GM12875 (cell line): ENCODE measurements at regions not wholly inside any gene's neighbourhood (a gene's known extent, or its start where the extent isn't known, plus 50 kb on each side); places are given as distances from the start of the nearest gene placed in this dataset.

ENCODE experiments used
- H3K4me3 ChIP-seq: one replicate; pipeline ENCODE4 v1.5.1; 2011; ENCODE audit warnings: low read depth, low read length, control low read depth
- TF ChIP-seq, protein P1 (sequence below): IDR thresholded peaks from 2 replicates; pipeline ENCODE4 v1.5.1; 2011; ENCODE audit warnings: low read depth, mild to moderate bottlenecking, control low read depth, inconsistent platforms, low read length, moderate library complexity, borderline replicate concordance; ENCODE audit not compliant: insufficient read depth

DNA sequence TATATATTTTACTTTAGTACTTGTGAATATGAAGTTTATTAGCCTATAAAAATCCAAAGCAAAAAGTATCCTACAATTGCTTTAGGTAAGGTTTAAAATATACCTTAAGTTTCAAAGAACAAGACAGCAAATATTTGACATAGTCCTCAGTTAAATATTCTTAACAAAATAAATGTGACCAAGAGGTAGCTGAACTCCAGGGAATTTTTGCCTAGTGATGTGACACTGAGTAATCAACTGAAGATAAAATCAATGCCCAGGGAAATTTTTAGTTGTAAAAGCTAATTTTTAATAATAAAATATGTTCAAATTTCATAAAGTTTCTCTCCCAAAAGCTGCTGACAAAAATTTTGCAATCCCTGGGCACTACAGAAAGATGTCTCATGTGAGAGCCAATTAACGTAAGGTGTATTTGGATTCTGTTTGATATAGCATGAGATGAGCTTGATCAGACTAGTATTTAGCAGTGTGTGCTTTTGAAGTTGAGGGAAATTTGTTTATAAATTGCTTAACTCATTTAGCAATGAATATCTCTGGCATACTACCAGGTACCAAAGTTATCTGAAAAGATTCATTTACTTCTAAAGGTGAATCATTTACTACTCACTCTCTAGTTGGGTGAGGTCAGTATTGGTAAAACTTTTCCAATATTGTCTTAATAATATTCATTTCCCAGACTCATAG lies 80.2 kb upstream of the PALMD start:
- TF ChIP-seq, protein P1, sequence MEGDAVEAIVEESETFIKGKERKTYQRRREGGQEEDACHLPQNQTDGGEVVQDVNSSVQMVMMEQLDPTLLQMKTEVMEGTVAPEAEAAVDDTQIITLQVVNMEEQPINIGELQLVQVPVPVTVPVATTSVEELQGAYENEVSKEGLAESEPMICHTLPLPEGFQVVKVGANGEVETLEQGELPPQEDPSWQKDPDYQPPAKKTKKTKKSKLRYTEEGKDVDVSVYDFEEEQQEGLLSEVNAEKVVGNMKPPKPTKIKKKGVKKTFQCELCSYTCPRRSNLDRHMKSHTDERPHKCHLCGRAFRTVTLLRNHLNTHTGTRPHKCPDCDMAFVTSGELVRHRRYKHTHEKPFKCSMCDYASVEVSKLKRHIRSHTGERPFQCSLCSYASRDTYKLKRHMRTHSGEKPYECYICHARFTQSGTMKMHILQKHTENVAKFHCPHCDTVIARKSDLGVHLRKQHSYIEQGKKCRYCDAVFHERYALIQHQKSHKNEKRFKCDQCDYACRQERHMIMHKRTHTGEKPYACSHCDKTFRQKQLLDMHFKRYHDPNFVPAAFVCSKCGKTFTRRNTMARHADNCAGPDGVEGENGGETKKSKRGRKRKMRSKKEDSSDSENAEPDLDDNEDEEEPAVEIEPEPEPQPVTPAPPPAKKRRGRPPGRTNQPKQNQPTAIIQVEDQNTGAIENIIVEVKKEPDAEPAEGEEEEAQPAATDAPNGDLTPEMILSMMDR = no peak
- no peak overlapping the region for H3K4me3 ChIP-seq

DNA sequence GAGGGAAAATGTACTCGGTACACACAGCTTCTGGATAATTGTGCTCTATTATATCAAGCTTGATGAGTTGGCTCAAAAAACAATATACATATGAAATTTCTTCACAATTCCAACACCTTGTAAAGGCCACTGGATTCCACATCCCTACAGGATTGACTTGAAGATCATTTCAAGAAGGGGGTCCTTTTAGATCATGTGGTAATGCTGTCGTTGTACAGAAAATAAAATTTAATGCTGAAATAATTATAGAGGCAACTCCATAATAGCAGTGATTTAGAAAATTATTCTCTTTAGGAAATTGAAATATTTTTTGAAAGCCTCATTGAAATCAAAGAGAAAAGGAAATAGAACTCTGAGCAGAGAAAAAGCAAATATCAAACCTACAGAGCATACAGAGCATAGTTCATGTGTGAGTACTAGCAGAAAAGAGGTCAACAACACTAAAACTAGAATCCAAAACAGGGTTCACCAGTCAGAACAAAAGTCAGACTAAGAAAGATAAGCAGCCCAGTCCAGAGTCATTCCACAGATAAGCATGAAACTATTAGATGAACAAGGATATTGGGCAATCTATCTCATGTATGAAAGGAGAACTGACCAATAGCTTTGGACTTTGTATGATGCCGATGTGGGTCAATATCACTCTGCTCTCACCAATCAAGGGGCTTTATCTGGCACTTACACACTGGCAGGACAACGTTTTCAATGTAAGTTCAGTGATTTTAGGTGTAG lies 79.5 kb upstream of the PALMD start:
- H3K4me3 ChIP-seq = no peak overlapping the region
- TF ChIP-seq, protein P1 = no peak

DNA sequence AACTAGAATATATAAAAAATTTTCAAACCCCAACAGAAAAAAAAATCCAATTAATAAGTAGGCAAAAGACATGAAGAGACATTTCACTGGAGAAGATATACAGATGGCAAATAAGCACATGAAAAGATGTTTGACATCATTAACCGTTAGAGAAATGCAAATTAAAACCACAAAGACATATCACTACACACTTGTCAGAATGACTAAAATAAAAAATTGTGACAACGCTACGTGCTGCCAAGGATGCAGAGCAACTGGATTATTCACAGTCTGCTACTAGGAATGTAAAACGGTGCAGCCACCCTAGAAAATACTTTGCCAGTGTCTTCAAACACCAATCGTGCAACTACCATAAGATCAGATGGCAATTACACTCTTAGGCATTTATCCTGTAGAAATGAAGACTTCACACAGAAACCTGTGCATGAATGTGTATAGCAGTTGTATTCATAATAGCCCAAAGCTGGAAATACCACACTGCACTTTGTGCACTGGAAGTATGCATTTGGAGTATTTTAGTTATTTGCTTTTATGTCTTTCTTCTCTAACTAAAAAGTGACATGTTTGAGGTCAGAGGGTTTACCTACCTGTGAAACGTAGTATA lies 75.3 kb upstream of the PALMD start:
- no peak overlapping the region for H3K4me3 ChIP-seq
- TF ChIP-seq, protein P1 = no peak

DNA sequence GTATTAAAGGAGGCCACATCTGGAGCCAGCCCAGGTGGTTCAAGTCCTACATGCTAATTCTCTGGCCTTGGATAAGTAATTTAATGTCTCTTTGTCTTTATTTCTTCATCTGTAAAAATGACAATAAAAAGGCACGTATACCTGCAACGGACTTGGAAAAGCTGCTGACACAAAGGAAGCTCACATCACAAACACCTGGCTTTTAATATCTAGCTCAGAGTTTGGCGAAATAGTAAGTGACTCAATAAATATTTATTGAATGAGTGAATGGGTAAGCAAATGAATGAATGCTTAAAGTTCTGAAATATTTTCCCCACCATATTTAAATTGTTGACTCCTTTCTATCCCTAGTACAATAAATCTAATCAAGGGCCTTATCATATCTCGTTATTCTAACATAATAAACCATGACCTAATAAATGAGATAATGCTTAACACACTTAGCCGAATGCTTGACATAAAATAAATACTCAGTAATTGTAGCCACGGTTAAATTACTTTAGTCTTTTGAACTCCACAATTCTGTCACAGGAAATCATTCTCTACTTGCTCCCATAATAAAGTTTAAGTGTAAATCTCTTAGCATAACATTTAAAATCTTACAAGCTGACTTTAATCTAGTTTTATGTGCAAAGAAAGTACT lies 74.7 kb upstream of the PALMD start:
- H3K4me3 ChIP-seq = no peak overlapping the region
- TF ChIP-seq, protein P1 = no peak

DNA sequence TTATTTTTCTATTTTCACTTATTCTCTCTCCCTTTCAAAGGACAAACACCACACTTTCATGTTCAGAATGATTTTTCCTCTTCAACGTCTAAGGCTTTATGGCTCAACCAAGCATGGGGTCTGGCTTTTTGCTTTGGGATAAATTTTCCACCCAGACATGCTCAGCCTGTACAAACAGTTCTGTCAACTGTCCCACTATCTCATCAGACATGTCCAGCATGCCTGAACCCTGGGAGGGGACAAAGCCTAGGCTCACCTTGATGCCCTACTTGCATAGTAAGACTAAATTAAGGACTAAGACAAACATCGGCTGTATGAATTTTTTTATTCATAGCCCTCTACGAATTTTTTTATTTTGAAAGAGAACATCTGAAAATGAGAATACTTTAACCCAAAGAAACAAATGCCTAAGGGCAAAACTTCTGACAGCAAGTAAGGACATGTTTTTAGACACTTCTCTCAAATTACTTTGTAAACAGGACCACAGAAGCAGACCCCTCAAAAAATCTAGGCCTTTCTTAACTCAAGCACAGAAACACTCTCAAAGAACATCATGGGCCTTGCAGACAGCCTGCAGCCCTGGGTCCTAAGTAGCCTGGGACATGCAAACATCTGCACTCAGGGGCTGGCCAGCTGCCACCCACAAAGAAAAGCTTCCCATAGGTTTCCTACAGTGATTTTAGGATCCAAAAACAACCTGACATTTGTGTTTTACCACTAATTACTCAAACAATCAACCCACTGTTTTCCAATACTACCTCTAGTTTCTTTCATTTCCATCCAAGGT lies 72.3 kb upstream of the PALMD start:
- H3K4me3 ChIP-seq = no peak overlapping the region
- TF ChIP-seq, protein P1 = no peak

DNA sequence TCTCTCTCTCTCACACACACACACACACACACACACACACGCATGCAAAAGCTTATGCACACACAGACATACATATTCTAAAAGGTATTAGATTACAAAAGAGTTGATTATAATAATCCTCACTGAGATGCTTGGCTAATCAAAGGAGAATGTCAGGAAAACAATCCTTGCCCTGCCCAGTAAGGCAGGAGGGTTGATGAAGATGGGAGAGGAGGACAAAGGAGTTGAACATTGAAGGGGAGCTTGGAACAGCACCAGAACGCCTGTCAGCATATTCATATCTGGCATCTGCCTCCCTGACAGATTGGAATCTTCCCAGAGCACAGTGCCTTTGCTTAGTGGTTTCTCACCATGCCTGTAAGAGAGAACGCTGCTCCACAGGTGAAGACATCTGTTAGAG lies 68.6 kb upstream of the PALMD start:
- no peak overlapping the region for H3K4me3 ChIP-seq
- TF ChIP-seq, protein P1 = no peak
